Sigmoid colon (tissue), 6 donors: ENCODE measurements at regions not wholly inside any gene's neighbourhood (a gene's known extent, or its start where the extent isn't known, plus 50 kb on each side); places are given as distances from the start of the nearest gene placed in this dataset.

ENCODE experiments used
- DNase-seq: peaks from one replicate; pipeline ENCODE4 v3.0.0-alpha.2; 2019
- H3K27ac ChIP-seq, 4 donors: fragments of 200-600 bp; sonication (generic); one replicate each; pipeline ENCODE4 v1.5.1; 2016 to 2019; ENCODE audit warnings: mild to moderate bottlenecking in 1 of 4
- H3K27me3 ChIP-seq, 3 donors: fragments of 200-600 bp; sonication (generic); one replicate each; pipeline ENCODE4 v1.5.1; 2019; ENCODE audit warnings: mild to moderate bottlenecking in 1 of 3
- H3K36me3 ChIP-seq, 4 donors: fragments of 200-600 bp; sonication (generic); one replicate each; pipeline ENCODE4 v1.5.1; 2016 to 2019
- H3K4me1 ChIP-seq, 4 donors: fragments of 200-600 bp; sonication (generic); one replicate each; pipeline ENCODE4 v1.5.1; 2017 to 2019
- H3K4me3 ChIP-seq, 4 donors: fragments of 200-600 bp; sonication (generic); one replicate each; pipeline ENCODE4 v1.5.1; 2017 to 2019; ENCODE audit warnings: mild to moderate bottlenecking in 2 of 4, moderate library complexity in 1 of 4
- H3K9me3 ChIP-seq, 4 donors: fragments of 200-600 bp in 3 of 4; sonication (generic) in 3 of 4; one replicate each; pipeline versions ENCODE4 v1.5.1 to v1.6.1; 2013 to 2019
- CTCF ChIP-seq, 4 experiments: fragments of 450-650 bp in 3 of 4; fragments of 200-600 bp in 1 of 4; IDR thresholded peaks; one replicate each; pipeline ENCODE4 v1.5.1; 2016 to 2019; ENCODE audit warnings: antibody characterized with exemption in 4 of 4, mild to moderate bottlenecking in 3 of 4, moderate library complexity in 2 of 4
- EP300 ChIP-seq, 4 donors: sonication (generic); formaldehyde crosslinking; IDR thresholded peaks; one replicate each; pipeline ENCODE4 v1.6.1; 2017; ENCODE audit warnings: antibody characterized with exemption in 4 of 4
- POLR2A ChIP-seq, 2 donors: fragments of 450-650 bp; IDR thresholded peaks; one replicate each; pipeline ENCODE4 v1.6.1; 2016; ENCODE audit warnings: antibody characterized with exemption in 2 of 2, mild to moderate bottlenecking in 2 of 2, moderate library complexity in 2 of 2
- POLR2AphosphoS5 ChIP-seq, 4 donors: sonication (generic); formaldehyde crosslinking; IDR thresholded peaks; one replicate each; pipeline ENCODE4 v1.6.1; 2017; ENCODE audit warnings: antibody characterized with exemption in 4 of 4
- WGBS, 2 donors: extraction: QIAGEN DNeasy Blood & Tissue Kit; methylation state at CpG; one replicate each; pipeline ENCODE4 v1.1.7; 2013; 5-methylcytosine and 5-hydroxymethylcytosine counted together
- intact Hi-C: fragments of 100-400 bp; cut with DNase I; formaldehyde crosslinking; loops from one replicate; pipeline ENCODE4 v1.15.1; 2023
- donor health status: healthy with polysubstance abuse.
- donor health status: healthy.

- H3K27me3 ChIP-seq, result peaks cover 0 to 3% (median 0%) of the 10 kb centered on the region in 3 donors
- H3K4me3 ChIP-seq, result no peak overlapping the region
- WGBS, 2 donors, result 97% methylated on average over 5 of the region's 5 CpGs
- H3K4me1 ChIP-seq, result no peaks in the 10 kb centered on the region
- H3K9me3 ChIP-seq, result no peaks in the 10 kb centered on the region
- intact Hi-C loops, result no loop called here
- H3K36me3 ChIP-seq, result no peaks in the 10 kb centered on the region
- TF ChIP-seq POLR2AphosphoS5 (IDR thresholded peaks at IDR 0.05) (no peak), POLR2A (IDR thresholded peaks at IDR 0.05) (no peak), CTCF (IDR thresholded peaks at IDR 0.05) (no peak), EP300 (IDR thresholded peaks at IDR 0.05) (no peak)
- DNase-seq, result no peak
- H3K27ac ChIP-seq, result no peak overlapping the region
Measured at GRCh38 chr16:6692874-6693273, 639.8 kb upstream of the RBFOX1 start.

GRCh38 chr16:6690741-6691140 lies 641.9 kb upstream of the RBFOX1 start:
- H3K4me1 ChIP-seq, result no peaks in the 10 kb centered on the region
- WGBS, 2 donors, result 82 to 91% methylated on average over 4 of the region's 4 CpGs
- no peak for DNase-seq

GRCh38 chr16:6689643-6690042 lies 643.0 kb upstream of the RBFOX1 start:
- Histone ChIP-seq H3K36me3 (no peaks in the 10 kb centered on the region), H3K4me1 (no peaks in the 10 kb centered on the region), H3K27me3 (peaks cover 0 to 3% (median 0%) of the 10 kb centered on the region in 3 donors), H3K4me3 (no peak overlapping the region), H3K9me3 (no peaks in the 10 kb centered on the region), H3K27ac (no peak overlapping the region)
- TF ChIP-seq CTCF (IDR thresholded peaks at IDR 0.05) (no peak), POLR2A (IDR thresholded peaks at IDR 0.05) (no peak), POLR2AphosphoS5 (IDR thresholded peaks at IDR 0.05) (no peak), EP300 (IDR thresholded peaks at IDR 0.05) (no peak)
- no peak for DNase-seq
- WGBS, 2 donors, result 39 to 61% methylated on average over 5 of the region's 5 CpGs
- intact Hi-C loops, result no loop called here

More at GRCh38 chr16:6690741-6691140, 641.9 kb upstream of the RBFOX1 start:
- Histone ChIP-seq H3K4me3 (no peak overlapping the region), H3K36me3 (no peaks in the 10 kb centered on the region), H3K27me3 (peaks cover 0 to 3% (median 0%) of the 10 kb centered on the region in 3 donors), H3K27ac (no peak overlapping the region), H3K9me3 (no peaks in the 10 kb centered on the region)
- intact Hi-C loops, result no loop called here
- TF ChIP-seq POLR2A (IDR thresholded peaks at IDR 0.05) (no peak), POLR2AphosphoS5 (IDR thresholded peaks at IDR 0.05) (no peak), EP300 (IDR thresholded peaks at IDR 0.05) (no peak), CTCF (IDR thresholded peaks at IDR 0.05) (no peak)

- H3K4me1 ChIP-seq, result no peaks in the 10 kb centered on the region
- peaks cover 0 to 3% (median 0%) of the 10 kb centered on the region in 3 donors for H3K27me3 ChIP-seq
- TF ChIP-seq POLR2A (IDR thresholded peaks at IDR 0.05) (no peak), CTCF (IDR thresholded peaks at IDR 0.05) (no peak), POLR2AphosphoS5 (IDR thresholded peaks at IDR 0.05) (no peak), EP300 (IDR thresholded peaks at IDR 0.05) (no peak)
- no peak overlapping the region for H3K4me3 ChIP-seq
- no peak for DNase-seq
- intact Hi-C loops, result no loop called here
- no peak overlapping the region for H3K27ac ChIP-seq
- WGBS, 2 donors, result 92 to 95% methylated on average over 3 of the region's 3 CpGs
- no peaks in the 10 kb centered on the region for H3K9me3 ChIP-seq
- H3K36me3 ChIP-seq, result no peaks in the 10 kb centered on the region
Measured at GRCh38 chr16:6687593-6687992, 645.1 kb upstream of the RBFOX1 start.

- intact Hi-C loops, result no loop called here
- Histone ChIP-seq H3K9me3 (no peaks in the 10 kb centered on the region), H3K36me3 (no peaks in the 10 kb centered on the region)
Measured at GRCh38 chr16:6684076-6684673, 648.5 kb upstream of the RBFOX1 start.

More at GRCh38 chr16:6684076-6684673, 648.5 kb upstream of the RBFOX1 start:
- no peak overlapping the region for H3K27ac ChIP-seq
- TF ChIP-seq EP300 (IDR thresholded peaks at IDR 0.05), result no peak
- no peak for TF ChIP-seq POLR2A (IDR thresholded peaks at IDR 0.05)
- no peak for TF ChIP-seq CTCF (IDR thresholded peaks at IDR 0.05)
- no peak for TF ChIP-seq POLR2AphosphoS5 (IDR thresholded peaks at IDR 0.05)
- H3K4me1 ChIP-seq, result no peaks in the 10 kb centered on the region
- 12 to 17% methylated on average over 7 of the region's 7 CpGs for WGBS, 2 donors
- H3K27me3 ChIP-seq, result no peaks in the 10 kb centered on the region
- H3K4me3 ChIP-seq, result no peak overlapping the region
- no peak for DNase-seq
